Fibroblast of skin of right biceps (primary cell): ENCODE measurements at regions not wholly inside any gene's neighbourhood (a gene's known extent, or its start where the extent isn't known, plus 50 kb on each side); places are given as distances from the start of the nearest gene placed in this dataset.

Source experiments
- DNase-seq: peaks from one replicate; pipeline ENCODE4 v3.0.0-alpha.2; 2013

GRCh38 chr5:111676926-111677415 lies 80.0 kb downstream of the NREP start:
- no peak for DNase-seq

GRCh38 chr5:111676466-111676865 lies 80.5 kb downstream of the NREP start:
- peak; percentile 67 for DNase-seq

- no peak for DNase-seq
Measured at GRCh38 chr5:111675201-111675934, 81.6 kb downstream of the NREP start.

- no peak for DNase-seq
Measured at GRCh38 chr5:111673891-111674626, 82.9 kb downstream of the NREP start.

GRCh38 chr5:111672099-111672498 lies 84.9 kb downstream of the NREP start:
- DNase-seq, result no peak

- DNase-seq, result no peak
Measured at GRCh38 chr5:111670826-111671492, 86.0 kb downstream of the NREP start.

GRCh38 chr5:111668477-111669414 lies 88.2 kb downstream of the NREP start:
- peak; percentile 84 for DNase-seq

- no peak for DNase-seq
Measured at GRCh38 chr5:111667128-111667736, 89.8 kb downstream of the NREP start.

GRCh38 chr5:111656580-111656979 lies 100.4 kb downstream of the NREP start:
- DNase-seq, result no peak

GRCh38 chr5:111655169-111655924 lies 101.6 kb downstream of the NREP start:
- peak; percentile 39 for DNase-seq

- no peak for DNase-seq
Measured at GRCh38 chr5:111653408-111653807, 103.6 kb downstream of the NREP start.

- no peak for DNase-seq
Measured at GRCh38 chr5:111649516-111649915, 107.5 kb downstream of the NREP start.

GRCh38 chr5:111645303-111645838 lies 111.6 kb downstream of the NREP start:
- no peak for DNase-seq

GRCh38 chr5:111643499-111643898 lies 113.5 kb downstream of the NREP start:
- DNase-seq, result no peak

- peak; percentile 74 for DNase-seq
Measured at GRCh38 chr5:111641533-111642233, 115.3 kb downstream of the NREP start.

- DNase-seq, result no peak
Measured at GRCh38 chr5:111639912-111640311, 117.1 kb downstream of the NREP start.

- no peak for DNase-seq
Measured at GRCh38 chr5:111636736-111637135, 120.3 kb downstream of the NREP start.

GRCh38 chr5:111635916-111636570 lies 121.0 kb downstream of the NREP start:
- no peak for DNase-seq

GRCh38 chr5:111635151-111635902 lies 121.7 kb downstream of the NREP start:
- DNase-seq, result no peak
